MM.1S (cell line): ENCODE measurements at regions not wholly inside any gene's neighbourhood (a gene's known extent, or its start where the extent isn't known, plus 50 kb on each side); places are given as distances from the start of the nearest gene placed in this dataset.
"Not testable (repeated sequence)": the region's sequence is repeated elsewhere in the genome, so short reads cannot be mapped to it uniquely, and the experiment has no call there.

ENCODE experiments used
- CTCF ChIP-seq: fragments of 300-600 bp; sonication (generic); IDR thresholded peaks from 2 replicates; pipeline ENCODE4 v1.5.1; 2016; ENCODE audit warnings: antibody characterized with exemption, low read length, mixed read lengths
- EZH2 ChIP-seq: fragments of 300-600 bp; sonication (generic); optimal IDR thresholded peaks from 2 replicates; pipeline ENCODE3; 2017; ENCODE audit warnings: low read depth, mild to moderate bottlenecking, antibody characterized with exemption, low read length, mixed read lengths
- EZH2phosphoT487 ChIP-seq: fragments of 300-600 bp; sonication (generic); IDR thresholded peaks from 2 replicates; pipeline ENCODE4 v1.6.1; 2018; ENCODE audit warnings: antibody characterized with exemption, low read length

- not testable (repeated sequence) for TF ChIP-seq CTCF, EZH2, EZH2phosphoT487
Measured at GRCh38 chr12:131295559-131295958, 341.9 kb downstream of the ADGRD1 start.
